Posterior cingulate gyrus (tissue), 11 donors: ENCODE measurements at regions not wholly inside any gene's neighbourhood (a gene's known extent, or its start where the extent isn't known, plus 50 kb on each side); places are given as distances from the start of the nearest gene placed in this dataset.

Experiments used
- DNase-seq, 10 donors: peaks; one replicate each; pipeline versions ENCODE4 v3.0.0 to v3.0.0-alpha.2; 2020 to 2021; ENCODE audit warnings: mixed read lengths in 3 of 10
- intact Hi-C: fragments of 100-400 bp; cut with DNase I; formaldehyde crosslinking; loops from one replicate; pipeline ENCODE4 v1.15.1; 2023

GRCh38 chr16:55380485-55380884 lies 56.5 kb downstream of the IRX6 start:
- DNase-seq = no peak
- intact Hi-C loops = no loop called here

GRCh38 chr16:55384288-55385247 lies 60.6 kb downstream of the IRX6 start:
- DNase-seq = no peak
- intact Hi-C loops = no loop called here

- intact Hi-C loops = no loop called here
- DNase-seq = no peak
Observed at GRCh38 chr16:55385359-55385758, 61.4 kb downstream of the IRX6 start.

GRCh38 chr16:55386534-55387296 lies 62.7 kb downstream of the IRX6 start:
- DNase-seq = no peak
- intact Hi-C loops = no loop called here

GRCh38 chr16:55388131-55388862 lies 64.3 kb downstream of the IRX6 start:
- intact Hi-C loops = no loop called here
- no peak for DNase-seq

GRCh38 chr16:55389426-55390073 lies 65.5 kb downstream of the IRX6 start:
- peak in 1 of 10 donors; percentile 16 for DNase-seq
- intact Hi-C loops = no loop called here

GRCh38 chr16:55390630-55391237 lies 66.7 kb downstream of the IRX6 start:
- intact Hi-C loops = no loop called here

GRCh38 chr16:55391760-55392375 lies 67.9 kb downstream of the IRX6 start:
- DNase-seq = no peak
- intact Hi-C loops = no loop called here

More at GRCh38 chr16:55390630-55391237, 66.7 kb downstream of the IRX6 start:
- DNase-seq = no peak

- no peak for DNase-seq
- intact Hi-C loops = no loop called here
Observed at GRCh38 chr16:55392701-55393100, 68.7 kb downstream of the IRX6 start.

- intact Hi-C loops = no loop called here
- peak in 3 of 10 donors; percentile 6 to 62 (median 16) for DNase-seq
Observed at GRCh38 chr16:55393991-55394390, 70.0 kb downstream of the IRX6 start.

GRCh38 chr16:55398762-55399161 lies 74.8 kb downstream of the IRX6 start:
- DNase-seq = no peak
- intact Hi-C loops = no loop called here

- intact Hi-C loops = no loop called here
- no peak for DNase-seq
Observed at GRCh38 chr16:55399911-55400310, 75.9 kb downstream of the IRX6 start.

- DNase-seq = no peak
- intact Hi-C loops = no loop called here
Observed at GRCh38 chr16:55401046-55401445, 77.0 kb downstream of the IRX6 start.

GRCh38 chr16:55403464-55403863 lies 75.5 kb upstream of the MMP2 start:
- no peak for DNase-seq
- intact Hi-C loops = no loop called here

GRCh38 chr16:55406651-55407050 lies 72.3 kb upstream of the MMP2 start:
- no peak for DNase-seq
- intact Hi-C loops = no loop called here

- intact Hi-C loops = no loop called here
- DNase-seq = no peak
Observed at GRCh38 chr16:55408661-55409060, 70.3 kb upstream of the MMP2 start.

- intact Hi-C loops = no loop called here
- DNase-seq = no peak
Observed at GRCh38 chr16:55411231-55411630, 67.8 kb upstream of the MMP2 start.

GRCh38 chr16:55418586-55418985 lies 60.4 kb upstream of the MMP2 start:
- intact Hi-C loops = no loop called here
- no peak for DNase-seq

GRCh38 chr16:55421226-55421625 lies 57.8 kb upstream of the MMP2 start:
- intact Hi-C loops = no loop called here
- DNase-seq = no peak
